K562 (cell line): ENCODE measurements at regions not wholly inside any gene's neighbourhood (a gene's known extent, or its start where the extent isn't known, plus 50 kb on each side); places are given as distances from the start of the nearest gene placed in this dataset.

Experiments
- ATAC-seq: fragments of 200-7000 bp; cut with Tn5 transposase; 3 replicates; pipeline ENCODE4 v1.9.1; 2020; ENCODE audit warnings: moderate library complexity
- BruUV-seq: library from RNA; stranded (reverse); fragments of 400-500 nt; replicated peaks from 2 replicates; lab custom pipeline; 2021; lab: Mats Ljungman, UMichigan
- CTCF ChIA-PET: fragments of 300-600 bp; formaldehyde crosslinking; extraction: SDS; loops from one replicate; lab custom pipeline; 2021; ENCODE audit warnings: low intra/inter-chr PET ratio; lab: Yijun Ruan, JAX
- POLR2A ChIA-PET: fragments of 300-600, 350-650 bp; sonication (Branson Sonifier 250); formaldehyde crosslinking; extraction: SDS; loops from one replicate; lab custom pipeline; 2021; ENCODE audit warnings: antibody characterized with exemption, inconsistent platforms; lab: Yijun Ruan, JAX
- DNase-seq, 4 experiments: peaks; one replicate each; pipeline versions ENCODE4 v3.0.0 to v3.0.0-alpha.2; 2011 to 2018; ENCODE audit warnings: low spot score in 3 of 4, mixed read lengths in 3 of 4; ENCODE audit errors: extremely low read depth in 1 of 4
- FAIRE-seq: peaks from 2 replicates; lab custom pipeline; 2011; peaks lifted over from hg19 to GRCh38; lab: Jason Lieb, UNC
- H2AFZ ChIP-seq: 2 replicates; pipeline ENCODE4 v1.6.0; 2011; ENCODE audit warnings: low read depth, low read length, control low read depth, inconsistent platforms
- H3K27ac ChIP-seq: fragments of 200-600 bp; 3 replicates; pipeline ENCODE4 v1.8.0; 2011; ENCODE audit warnings: low read depth, mild to moderate bottlenecking, control low read depth, inconsistent platforms, low read length, moderate library complexity, mixed read lengths; ENCODE audit errors: extremely low read depth
- H3K27me3 ChIP-seq, 2 experiments: fragments of 300-600 bp in 1 of 2; 2 replicates in 1 of 2; 3 replicates in 1 of 2; pipeline versions ENCODE4 v1.6.0 to v1.8.0; 2011; ENCODE audit warnings: inconsistent platforms in 2 of 2, low read length in 2 of 2, mild to moderate bottlenecking in 1 of 2, mixed read lengths in 1 of 2, moderate library complexity in 1 of 2; ENCODE audit not compliant: control insufficient read depth in 2 of 2, insufficient read depth in 2 of 2
- H3K36me3 ChIP-seq: fragments of 300-600 bp; 3 replicates; pipeline ENCODE4 v1.8.0; 2011; ENCODE audit warnings: mild to moderate bottlenecking, low read length, inconsistent platforms; ENCODE audit not compliant: control insufficient read depth, insufficient read depth
- H3K4me1 ChIP-seq, 2 experiments: fragments of 200-600 bp in 1 of 2; replicated peaks in 1 of 2; 2 replicates in 1 of 2; 3 replicates in 1 of 2; pipeline versions ENCODE4 v1.5.1 to v1.8.0; 2011; ENCODE audit warnings: inconsistent platforms in 2 of 2, low read length in 2 of 2, mild to moderate bottlenecking in 1 of 2, mixed read lengths in 1 of 2, moderate library complexity in 1 of 2; ENCODE audit not compliant: control insufficient read depth in 2 of 2, insufficient read depth in 2 of 2
- H3K4me2 ChIP-seq: 2 replicates; pipeline ENCODE4 v1.6.1; 2011; ENCODE audit warnings: low read length, control low read depth, inconsistent platforms, mixed read lengths; ENCODE audit not compliant: insufficient read depth
- H3K4me3 ChIP-seq: fragments of 200-600 bp; sonication (generic), shearing (Covaris generic); 2 replicates; pipeline ENCODE4 v1.5.1; 2016; ENCODE audit warnings: control low read depth, inconsistent platforms
- H3K79me2 ChIP-seq: fragments of 200-600 bp; 3 replicates; pipeline ENCODE4 v1.8.0; 2011; ENCODE audit warnings: low read length, inconsistent platforms; ENCODE audit not compliant: control insufficient read depth, insufficient read depth
- H3K9ac ChIP-seq, 2 experiments: 2 replicates each; pipeline versions ENCODE4 v1.6.0 to v1.6.1; 2011; ENCODE audit warnings: low read depth in 2 of 2, low read length in 2 of 2, control low read depth in 1 of 2, inconsistent platforms in 1 of 2, mild to moderate bottlenecking in 1 of 2, mixed read lengths in 1 of 2; ENCODE audit not compliant: insufficient read depth in 1 of 2
- H3K9me1 ChIP-seq: one replicate; pipeline ENCODE4 v1.6.0; 2011; ENCODE audit warnings: inconsistent platforms, mild to moderate bottlenecking, low read length, moderate library complexity; ENCODE audit not compliant: control insufficient read depth, insufficient read depth
- H3K9me3 ChIP-seq: replicated peaks from 2 replicates; pipeline ENCODE4 v1.5.1; 2011; ENCODE audit warnings: low read depth, low read length, inconsistent platforms; ENCODE audit not compliant: control insufficient read depth, insufficient read depth
- H4K20me1 ChIP-seq: replicated peaks from 2 replicates; pipeline ENCODE4 v1.6.1; 2011; ENCODE audit warnings: low read length, inconsistent platforms, mixed read lengths; ENCODE audit not compliant: control insufficient read depth, insufficient read depth
- ETS1 ChIP-seq: conservative IDR thresholded peaks from 2 replicates; pipeline ENCODE4 v1.6.1; 2011; ENCODE audit warnings: low read depth, mild to moderate bottlenecking, low read length; ENCODE audit not compliant: control insufficient read depth
- IFI16 ChIP-seq: fragments of 250-450 bp; sonication (Bioruptor Pico); IDR thresholded peaks from 2 replicates; pipeline ENCODE4 v2.1.2; 2022; ENCODE audit warnings: mild to moderate bottlenecking, inconsistent platforms
- LEF1 ChIP-seq: fragments of 450-650 bp; IDR thresholded peaks from 2 replicates; pipeline ENCODE4 v1.6.1; 2016; ENCODE audit warnings: mild to moderate bottlenecking
- MCM2 ChIP-seq: fragments of 450-650 bp; IDR thresholded peaks from 2 replicates; pipeline ENCODE4 v1.6.1; 2017; ENCODE audit warnings: low read depth, mild to moderate bottlenecking
- MEF2D ChIP-seq: conservative IDR thresholded peaks from 2 replicates; pipeline ENCODE4 v1.6.1; 2016; ENCODE audit warnings: low read depth, missing genetic modification characterization, missing compliant biosample characterization
- PPARD ChIP-seq: fragments of 250-450 bp; sonication (Bioruptor Pico); IDR thresholded peaks from 2 replicates; pipeline ENCODE4 v1.8.0; 2022; ENCODE audit warnings: inconsistent platforms, mild to moderate bottlenecking, moderate library complexity
- RAD21 ChIP-seq, 2 experiments: fragments of 250-450 bp in 1 of 2; fragments of 450-650 bp in 1 of 2; sonication (Bioruptor Pico) in 1 of 2; formaldehyde crosslinking in 1 of 2; IDR thresholded peaks in 1 of 2; conservative IDR thresholded peaks in 1 of 2; 2 replicates each; pipeline versions ENCODE4 v1.4.0 to v1.8.0; 2020 to 2022; ENCODE audit warnings: mild to moderate bottlenecking in 2 of 2, moderate library complexity in 1 of 2
- RBM34 ChIP-seq: fragments of 200-400 bp; formaldehyde crosslinking; IDR thresholded peaks from 2 replicates; pipeline ENCODE4 v1.6.1; 2018; ENCODE audit warnings: low read length, borderline replicate concordance; ENCODE audit not compliant: insufficient read depth
- RUNX1 ChIP-seq: sonication (generic); IDR thresholded peaks from 2 replicates; pipeline ENCODE4 v1.6.1; 2016; ENCODE audit warnings: antibody characterized with exemption, low read depth
- SAFB2 ChIP-seq: fragments of 200-400 bp; formaldehyde crosslinking; IDR thresholded peaks from 2 replicates; pipeline ENCODE4 v1.6.1; 2018; ENCODE audit warnings: borderline replicate concordance, low read length, low read depth, moderate library complexity; ENCODE audit not compliant: severe bottlenecking
- STAT6 ChIP-seq: sonication (generic); formaldehyde crosslinking; IDR thresholded peaks from 2 replicates; pipeline ENCODE4 v1.8.1; 2023; ENCODE audit warnings: mild to moderate bottlenecking, missing genetic modification reagents
- SUPT5H ChIP-seq: fragments of 450-650 bp; IDR thresholded peaks from 2 replicates; pipeline ENCODE4 v1.6.1; 2016
- TAF15 ChIP-seq: fragments of 200-400 bp; formaldehyde crosslinking; IDR thresholded peaks from 2 replicates; pipeline ENCODE4 v1.6.1; 2017; ENCODE audit warnings: mild to moderate bottlenecking, low read depth, low read length, moderate library complexity
- ZBTB26 ChIP-seq: fragments of 450-650 bp; formaldehyde crosslinking; IDR thresholded peaks from 2 replicates; pipeline ENCODE4 v1.4.0; 2022; ENCODE audit warnings: missing genetic modification characterization
- ZEB2 ChIP-seq: fragments of 450-650 bp; IDR thresholded peaks from 2 replicates; pipeline ENCODE4 v1.6.1; 2016
- ZNF695 ChIP-seq: fragments of 450-650 bp; formaldehyde crosslinking; IDR thresholded peaks from 2 replicates; pipeline ENCODE4 v1.4.0; 2020; ENCODE audit warnings: mild to moderate bottlenecking, moderate library complexity
- WGBS: fragments of 100-300 bp; shearing (Covaris generic); methylation state at CpG from one replicate; pipeline ENCODE4 v1.1.6; 2016; ENCODE audit warnings: low coverage, mixed read lengths; ENCODE audit not compliant: insufficient coverage; ENCODE audit errors: missing lambda C conversion rate; 5-methylcytosine and 5-hydroxymethylcytosine counted together
- in situ Hi-C: fragments of 300-500 bp; cut with MboI; formaldehyde crosslinking; loops from 4 replicates; pipeline ENCODE4 v1.15.0; 2018; ENCODE audit warnings: inconsistent platforms, mixed read lengths
- intact Hi-C: fragments of 100-400 bp; cut with micrococcal nuclease; formaldehyde crosslinking; loops from 2 replicates; pipeline ENCODE4 v1.14.2; 2022

GRCh38 chr12:25797386-25797785 lies 161.1 kb upstream of the RASSF8 start (continued):
- TF ChIP-seq STAT6 (no peak), SAFB2 (no peak)

DNA sequence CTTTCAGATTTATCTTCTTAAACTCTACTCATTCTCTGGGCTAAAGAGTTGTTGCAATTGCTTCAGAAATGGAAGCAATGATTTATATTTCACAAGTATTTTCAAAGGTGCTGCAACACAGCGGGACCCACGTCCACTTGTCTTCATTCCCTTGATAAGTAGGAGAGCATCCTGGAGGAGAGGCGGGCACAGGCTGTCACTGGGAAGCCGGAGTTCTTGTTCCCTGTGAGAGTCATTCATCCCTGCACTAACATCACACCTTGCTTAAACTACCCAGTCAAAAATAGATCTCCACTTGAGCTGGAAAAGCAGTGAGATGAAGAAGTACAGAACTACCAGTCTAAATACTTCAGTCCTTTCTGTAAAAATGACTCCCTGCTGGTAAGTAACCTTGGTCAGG lies 160.5 kb upstream of the RASSF8 start:
- CTCF ChIA-PET = no interaction called here
- no peak overlapping the region for H3K9ac ChIP-seq
- H3K4me1 ChIP-seq = no peaks in the 10 kb centered on the region
- BruUV-seq = no TSS peak
- FAIRE-seq = no peak
- no peak for ATAC-seq
- in situ Hi-C loops (no loop called here), intact Hi-C loops (no loop called here)
- H3K9me1 ChIP-seq = no peaks in the 10 kb centered on the region
- no peaks in the 10 kb centered on the region for H4K20me1 ChIP-seq
- no peak overlapping the region for H2AFZ ChIP-seq
- POLR2A ChIA-PET = interaction anchor here (1.4 kb wide), 1 partner anchor 9 kb away, joined by 3 read pairs; no protein-coding TSS in a partner anchor
- WGBS = 0% methylated on average over 4 of the region's 4 CpGs
- H3K27ac ChIP-seq = no peak overlapping the region
- no peak overlapping the region for H3K4me2 ChIP-seq
- no peaks in the 10 kb centered on the region for H3K36me3 ChIP-seq
- H3K4me3 ChIP-seq = no peak overlapping the region
- peaks cover 2 to 3% of the 10 kb centered on the region in 2 experiments; a peak in 3 of 5 replicates for H3K27me3 ChIP-seq
- H3K79me2 ChIP-seq = no peaks in the 10 kb centered on the region
- H3K9me3 ChIP-seq = no peaks in the 10 kb centered on the region
- DNase-seq = no peak
- TF ChIP-seq MCM2 = no peak
- no peak for TF ChIP-seq PPARD (CRISPR knock-in tag)
- no peak for TF ChIP-seq TAF15
- no peak for TF ChIP-seq SUPT5H
- TF ChIP-seq LEF1 = no peak
- TF ChIP-seq ZNF695 (CRISPR knock-in tag) = no peak
- TF ChIP-seq MEF2D = no peak
- TF ChIP-seq ZBTB26 (CRISPR knock-in tag) = no peak
- TF ChIP-seq RBM34 = no peak
- no peak for TF ChIP-seq ETS1
- TF ChIP-seq RAD21 (CRISPR knock-in tag; conservative IDR thresholded peaks at IDR 0.05 in 1 of 2, IDR thresholded peaks at IDR 0.05 in 1 of 2) = no peak
- no peak for TF ChIP-seq IFI16 (CRISPR knock-in tag)
- TF ChIP-seq RUNX1 = no peak
- TF ChIP-seq ZEB2 = no peak
